ENCODE measurements at regions not wholly inside any gene's neighbourhood (a gene's known extent, or its start where the extent isn't known, plus 50 kb on each side); places are given as distances from the start of the nearest gene placed in this dataset.

- no peaks in the 10 kb centered on the region for H3F3A ChIP-seq (replicated peaks; ENCODE audit: low read depth)
- no peak for DNase-seq (ENCODE audit: low spot score)
- H3K79me2 ChIP-seq (replicated peaks; ENCODE audit: insufficient read depth) = no peaks in the 10 kb centered on the region
- no peaks in the 10 kb centered on the region; the same call in 1 of the 2 replicates for H3K9me2 ChIP-seq (ENCODE audit: insufficient read depth)
- H3K4me3 Mint-ChIP-seq = no peak overlapping the region
- H3K27ac ChIP-seq (ENCODE audit: low read depth) = no peak overlapping the region
- H3K27ac Mint-ChIP-seq = no peak overlapping the region
- ATAC-seq = no peak
- H3K4me2 ChIP-seq = no peak overlapping the region
- no peaks in the 10 kb centered on the region for H3K36me3 Mint-ChIP-seq (ENCODE audit: low read depth)
- H3K4me1 Mint-ChIP-seq = peaks cover 19% of the 10 kb centered on the region
- no peaks in the 10 kb centered on the region for H4K20me1 ChIP-seq (replicated peaks; ENCODE audit: insufficient read depth)
- peak overlapping the region; percentile 52; the same call in 1 of the 2 replicates for H2AFZ ChIP-seq
- no peaks in the 10 kb centered on the region for H3K36me3 ChIP-seq (ENCODE audit: insufficient read depth)
- H3K4me3 ChIP-seq = no peak overlapping the region
- H3K27me3 Mint-ChIP-seq (ENCODE audit: insufficient read depth, low read depth, poor library complexity) = peaks cover 3% of the 10 kb centered on the region
- TF ChIP-seq ZNF462 (CRISPR knock-in tag; IDR thresholded peaks at IDR 0.05) (no peak), ZNF331 (CRISPR knock-in tag; IDR thresholded peaks at IDR 0.05; ENCODE audit: low read depth) (no peak), POLR2AphosphoS5 (IDR thresholded peaks at IDR 0.05; ENCODE audit: low read depth) (no peak), ZNF114 (CRISPR knock-in tag; IDR thresholded peaks at IDR 0.05) (no peak), EZH2 (IDR thresholded peaks at IDR 0.05; ENCODE audit: low read depth, unreplicated experiment) (no peak), ETS1 (IDR thresholded peaks at IDR 0.05) (no peak), CTCF (conservative IDR thresholded peaks at IDR 0.05; ENCODE audit: low read depth in 2 of 2) (no peak), REST (IDR thresholded peaks at IDR 0.05; ENCODE audit: unreplicated experiment) (no peak), NANOG (IDR thresholded peaks at IDR 0.05; ENCODE audit: borderline replicate concordance) (no peak), EZH2phosphoT487 (IDR thresholded peaks at IDR 0.05; ENCODE audit: unreplicated experiment) (no peak), STAT1 (IDR thresholded peaks at IDR 0.05; ENCODE audit: unreplicated experiment) (no peak), JUNB (IDR thresholded peaks at IDR 0.05; ENCODE audit: unreplicated experiment) (no peak), CREB1 (CRISPR knock-in tag; IDR thresholded peaks at IDR 0.05; ENCODE audit: low read depth) (no peak)
- H3K4me1 ChIP-seq (ENCODE audit: insufficient read depth) = 0 out of 2 replicates have a peak, but pooled peaks cover 6% of the 10 kb centered on the region
- H3K27me3 ChIP-seq (ENCODE audit: insufficient read depth) = no peaks in the 10 kb centered on the region
- peaks cover 7% of the 10 kb centered on the region; the same call in 2 of the 3 replicates for H3K9me3 Mint-ChIP-seq
Measured at GRCh38 chr3:72537448-72537847, 310.8 kb downstream of the SHQ1 start.
